HepG2 (cell line): ENCODE measurements at regions not wholly inside any gene's neighbourhood (a gene's known extent, or its start where the extent isn't known, plus 50 kb on each side); places are given as distances from the start of the nearest gene placed in this dataset.

Experiments used
- ATAC-seq: fragments of 200-7000 bp; cut with Tn5 transposase; 3 replicates; pipeline ENCODE4 v1.9.1; 2020; ENCODE audit warnings: mild to moderate bottlenecking, moderate library complexity
- BruUV-seq: library from RNA; stranded (reverse); fragments of 400-500 nt; replicated peaks from 2 replicates; lab custom pipeline; 2021; lab: Mats Ljungman, UMichigan
- CTCF ChIA-PET: fragments of 300-600 bp; formaldehyde crosslinking; extraction: SDS; loops from one replicate; lab custom pipeline; 2021; ENCODE audit warnings: low total read pairs, inconsistent platforms, low intra/inter-chr PET ratio; lab: Yijun Ruan, JAX
- POLR2A ChIA-PET: fragments of 350-600 bp; sonication (Branson Sonifier 250); formaldehyde crosslinking; loops from one replicate; lab custom pipeline; 2020; ENCODE audit warnings: antibody characterized with exemption, inconsistent platforms; lab: Yijun Ruan, JAX
- DNase-seq: peaks from one replicate; pipeline ENCODE4 v3.0.0-alpha.2; 2015; ENCODE audit warnings: low spot score
- FAIRE-seq: peaks from 3 replicates; lab custom pipeline; 2011; peaks lifted over from hg19 to GRCh38; lab: Jason Lieb, UNC
- H2AFZ ChIP-seq: one replicate; pipeline ENCODE4 v1.6.1; 2011; ENCODE audit warnings: low read length, inconsistent platforms
- H3K27ac ChIP-seq: fragments of 300-600 bp; 3 replicates; pipeline ENCODE4 v1.8.0; 2011; ENCODE audit warnings: mixed run types, mild to moderate bottlenecking, mixed read lengths, low read length, inconsistent platforms; ENCODE audit not compliant: insufficient read depth; ENCODE audit errors: extremely low read length
- H3K27me3 ChIP-seq, 2 experiments: fragments of 200-600 bp in 1 of 2; 2 replicates in 1 of 2; 3 replicates in 1 of 2; pipeline versions ENCODE4 v1.6.0 to v1.8.0; 2011; ENCODE audit warnings: low read length in 2 of 2, mild to moderate bottlenecking in 2 of 2, moderate library complexity in 2 of 2, inconsistent platforms in 1 of 2; ENCODE audit not compliant: insufficient read depth in 2 of 2, control insufficient read depth in 1 of 2
- H3K36me3 ChIP-seq, 2 experiments: fragments of 200-600 bp in 1 of 2; replicated peaks in 1 of 2; 2 replicates in 1 of 2; 3 replicates in 1 of 2; pipeline versions ENCODE4 v1.5.1 to v1.8.0; 2011; ENCODE audit warnings: low read length in 2 of 2, inconsistent platforms in 1 of 2; ENCODE audit not compliant: insufficient read depth in 2 of 2, control insufficient read depth in 1 of 2
- H3K4me1 ChIP-seq: 2 replicates; pipeline ENCODE4 v1.5.1; 2012; ENCODE audit warnings: low read length, inconsistent platforms; ENCODE audit not compliant: insufficient read depth
- H3K4me2 ChIP-seq: 2 replicates; pipeline ENCODE4 v1.6.0; 2011; ENCODE audit warnings: low read depth, low read length, inconsistent platforms
- H3K4me3 ChIP-seq, 3 experiments: fragments of 200-600 bp in 1 of 3; sonication (generic), shearing (Covaris generic) in 1 of 3; replicated peaks in 1 of 3; 2 replicates each; pipeline ENCODE4 v1.5.1; 2011 to 2016; ENCODE audit warnings: low read length in 3 of 3, inconsistent platforms in 2 of 3, low read depth in 2 of 3, mild to moderate bottlenecking in 2 of 3, control low read depth in 1 of 3, mixed read lengths in 1 of 3; ENCODE audit not compliant: insufficient read depth in 1 of 3
- H3K79me2 ChIP-seq: one replicate; pipeline ENCODE4 v1.6.1; 2011; ENCODE audit warnings: low read length, inconsistent platforms; ENCODE audit not compliant: insufficient read depth
- H3K9ac ChIP-seq: 2 replicates; pipeline ENCODE4 v1.6.0; 2011; ENCODE audit warnings: mild to moderate bottlenecking, low read depth, low read length, inconsistent platforms; ENCODE audit not compliant: insufficient read depth
- H3K9me3 ChIP-seq: 2 replicates; pipeline ENCODE4 v1.5.1; 2012; ENCODE audit warnings: mild to moderate bottlenecking, low read length
- H4K20me1 ChIP-seq: 2 replicates; pipeline ENCODE4 v1.6.0; 2011; ENCODE audit warnings: inconsistent platforms, mild to moderate bottlenecking, low read length, moderate library complexity; ENCODE audit not compliant: insufficient read depth
- CEBPB ChIP-seq: IDR thresholded peaks from 2 replicates; pipeline ENCODE4 v1.6.1; 2011; ENCODE audit warnings: low read depth, low read length, improper control_type of control experiment, borderline replicate concordance
- DR1 ChIP-seq: sonication (generic); formaldehyde crosslinking; IDR thresholded peaks from 2 replicates; pipeline ENCODE4 v1.8.0; 2021; ENCODE audit warnings: mild to moderate bottlenecking, missing genetic modification reagents, inconsistent platforms
- MTA1 ChIP-seq: sonication (generic); formaldehyde crosslinking; IDR thresholded peaks from 2 replicates; pipeline ENCODE4 v1.4.0; 2020; ENCODE audit warnings: missing genetic modification reagents, mild to moderate bottlenecking, borderline replicate concordance
- RELA ChIP-seq: sonication (generic); formaldehyde crosslinking; IDR thresholded peaks from 2 replicates; pipeline ENCODE4 v1.4.0; 2020; ENCODE audit warnings: missing genetic modification reagents
- SNAPC4 ChIP-seq: sonication (generic); formaldehyde crosslinking; IDR thresholded peaks from 2 replicates; pipeline ENCODE4 v1.4.0; 2020; ENCODE audit warnings: mild to moderate bottlenecking, missing genetic modification reagents
- SYNCRIP ChIP-seq: fragments of 200-400 bp; formaldehyde crosslinking; IDR thresholded peaks from 2 replicates; pipeline ENCODE4 v1.6.1; 2018; ENCODE audit warnings: mild to moderate bottlenecking, low read depth, low read length; ENCODE audit not compliant: insufficient read depth
- XBP1 ChIP-seq: sonication (generic); formaldehyde crosslinking; IDR thresholded peaks from 2 replicates; pipeline ENCODE4 v1.5.0; 2020; ENCODE audit warnings: missing genetic modification reagents
- ZMYM3 ChIP-seq: sonication (generic); formaldehyde crosslinking; IDR thresholded peaks from 2 replicates; pipeline ENCODE4 v1.5.1; 2020; ENCODE audit warnings: mild to moderate bottlenecking, missing genetic modification reagents
- ZNF18 ChIP-seq: sonication (generic); formaldehyde crosslinking; IDR thresholded peaks from 2 replicates; pipeline ENCODE4 v1.8.0; 2022; ENCODE audit warnings: mild to moderate bottlenecking, missing genetic modification reagents; ENCODE audit not compliant: insufficient replicate concordance
- ZNF776 ChIP-seq: sonication (generic); formaldehyde crosslinking; IDR thresholded peaks from 2 replicates; pipeline ENCODE4 v1.4.0; 2020; ENCODE audit warnings: mild to moderate bottlenecking, missing genetic modification reagents
- WGBS: methylation state at CpG from one replicate; pipeline ENCODE4 v1.1.6; 2017; ENCODE audit warnings: low lambda C conversion rate; 5-methylcytosine and 5-hydroxymethylcytosine counted together
- in situ Hi-C: cut with HindIII; loops from 2 replicates; pipeline ENCODE4 v1.10.0; 2017; ENCODE audit warnings: low pct_unique_long_range_greater_than_20kb; ENCODE audit not compliant: extremely low pct_ligation_motif_present
- intact Hi-C: fragments of 100-400 bp; cut with micrococcal nuclease; formaldehyde crosslinking; loops from one replicate; pipeline ENCODE4 v1.10.0; 2022; ENCODE audit not compliant: unreplicated experiment

- H2AFZ ChIP-seq: no peak overlapping the region
- intact Hi-C loops: no loop called here
- FAIRE-seq (no peak), ATAC-seq (no peak), DNase-seq (no peak)
- in situ Hi-C loops: no loop called here
- BruUV-seq: no TSS peak
- CTCF ChIA-PET: no interaction called here
- no peak overlapping the region for H3K9ac ChIP-seq
- no peaks in the 10 kb centered on the region for H3K79me2 ChIP-seq
- no peaks in the 10 kb centered on the region for H4K20me1 ChIP-seq
- no peaks in the 10 kb centered on the region for H3K4me1 ChIP-seq
- H3K4me3 ChIP-seq: no peak overlapping the region
- H3K4me2 ChIP-seq: no peak overlapping the region
- 0% methylated on average over 1 of the region's 1 CpG for WGBS
- no peaks in the 10 kb centered on the region for H3K9me3 ChIP-seq
- no peaks in the 10 kb centered on the region for H3K27me3 ChIP-seq
- no peaks in the 10 kb centered on the region for H3K36me3 ChIP-seq
- no peak overlapping the region for H3K27ac ChIP-seq
- POLR2A ChIA-PET: no interaction called here
- TF ChIP-seq CEBPB: peak; percentile 85
- no peak for TF ChIP-seq SYNCRIP
- TF ChIP-seq RELA (CRISPR knock-in tag): no peak
- TF ChIP-seq ZNF18 (CRISPR knock-in tag): no peak
- no peak for TF ChIP-seq XBP1 (CRISPR knock-in tag)
- no peak for TF ChIP-seq DR1
Observed at GRCh38 chr6:140043357-140043756, 668.9 kb upstream of the CITED2 start.

GRCh38 chr6:140041571-140042332 is 667.3 kb upstream of the CITED2 start:
- H3K36me3 ChIP-seq: no peaks in the 10 kb centered on the region
- H3K4me3 ChIP-seq: no peak overlapping the region
- H3K27me3 ChIP-seq: no peaks in the 10 kb centered on the region
- BruUV-seq: no TSS peak
- H3K79me2 ChIP-seq: no peaks in the 10 kb centered on the region
- H3K4me2 ChIP-seq: no peak overlapping the region
- DNase-seq (no peak), ATAC-seq (no peak), FAIRE-seq (no peak)
- 5% methylated on average over 1 of the region's 1 CpG for WGBS
- H2AFZ ChIP-seq: no peak overlapping the region
- H3K9me3 ChIP-seq: peaks cover 9% of the 10 kb centered on the region; the same call in 1 of the 2 replicates
- no peaks in the 10 kb centered on the region for H3K4me1 ChIP-seq
- CTCF ChIA-PET: no interaction called here
- POLR2A ChIA-PET: no interaction called here
- H4K20me1 ChIP-seq: no peaks in the 10 kb centered on the region
- H3K9ac ChIP-seq: no peak overlapping the region
- in situ Hi-C loops: no loop called here
- no peak overlapping the region for H3K27ac ChIP-seq
- intact Hi-C loops: no loop called here
- TF ChIP-seq MTA1 (CRISPR knock-in tag): no peak
- no peak for TF ChIP-seq ZNF776
- no peak for TF ChIP-seq ZMYM3 (CRISPR knock-in tag)
- TF ChIP-seq SNAPC4 (CRISPR knock-in tag): no peak
